ENCODE measurements at regions not wholly inside any gene's neighbourhood (a gene's known extent, or its start where the extent isn't known, plus 50 kb on each side); places are given as distances from the start of the nearest gene placed in this dataset.

- TF ChIP-seq PATZ1 (CRISPR knock-in tag; IDR thresholded peaks at IDR 0.05; ENCODE audit: borderline replicate concordance) = no peak
- TF ChIP-seq RARB (CRISPR knock-in tag; IDR thresholded peaks at IDR 0.05) = no peak
- TF ChIP-seq CREB5 (CRISPR knock-in tag; IDR thresholded peaks at IDR 0.05; ENCODE audit: low read depth) = no peak
- no peak for TF ChIP-seq ZC3H10 (CRISPR knock-in tag; IDR thresholded peaks at IDR 0.05)
- TF ChIP-seq CSDC2 (CRISPR knock-in tag; IDR thresholded peaks at IDR 0.05) = no peak
- no peak for TF ChIP-seq TOX (CRISPR knock-in tag; IDR thresholded peaks at IDR 0.05; ENCODE audit: borderline replicate concordance)
- TF ChIP-seq ZFP3 (CRISPR knock-in tag; IDR thresholded peaks at IDR 0.05) = no peak
- TF ChIP-seq TSHZ2 (CRISPR knock-in tag; IDR thresholded peaks at IDR 0.05) = no peak
- no peak for TF ChIP-seq CSRNP3 (CRISPR knock-in tag; IDR thresholded peaks at IDR 0.05)
- TF ChIP-seq ARNTL (CRISPR knock-in tag; IDR thresholded peaks at IDR 0.05; ENCODE audit: borderline replicate concordance, low read depth) = no peak
- TF ChIP-seq OSR1 (CRISPR knock-in tag; IDR thresholded peaks at IDR 0.05) = no peak
These were observed 134.1 kb upstream of the PRNP start for GRCh38 chr20:4552075-4552640.
